Daoy (cell line): ENCODE measurements at regions not wholly inside any gene's neighbourhood (a gene's known extent, or its start where the extent isn't known, plus 50 kb on each side); places are given as distances from the start of the nearest gene placed in this dataset.
"Not testable (repeated sequence)": the region's sequence is repeated elsewhere in the genome, so short reads cannot be mapped to it uniquely, and the experiment has no call there.

ENCODE experiments used
- DNase-seq: peaks from one replicate; pipeline ENCODE4 v3.0.0-alpha.2; 2015; ENCODE audit warnings: low read depth

- no peak for DNase-seq
Observed at GRCh38 chrX:138931212-138931611, 219.7 kb upstream of the FGF13 start.

- DNase-seq, result no peak
Observed at GRCh38 chrX:138930583-138930945, 219.0 kb upstream of the FGF13 start.

DNA sequence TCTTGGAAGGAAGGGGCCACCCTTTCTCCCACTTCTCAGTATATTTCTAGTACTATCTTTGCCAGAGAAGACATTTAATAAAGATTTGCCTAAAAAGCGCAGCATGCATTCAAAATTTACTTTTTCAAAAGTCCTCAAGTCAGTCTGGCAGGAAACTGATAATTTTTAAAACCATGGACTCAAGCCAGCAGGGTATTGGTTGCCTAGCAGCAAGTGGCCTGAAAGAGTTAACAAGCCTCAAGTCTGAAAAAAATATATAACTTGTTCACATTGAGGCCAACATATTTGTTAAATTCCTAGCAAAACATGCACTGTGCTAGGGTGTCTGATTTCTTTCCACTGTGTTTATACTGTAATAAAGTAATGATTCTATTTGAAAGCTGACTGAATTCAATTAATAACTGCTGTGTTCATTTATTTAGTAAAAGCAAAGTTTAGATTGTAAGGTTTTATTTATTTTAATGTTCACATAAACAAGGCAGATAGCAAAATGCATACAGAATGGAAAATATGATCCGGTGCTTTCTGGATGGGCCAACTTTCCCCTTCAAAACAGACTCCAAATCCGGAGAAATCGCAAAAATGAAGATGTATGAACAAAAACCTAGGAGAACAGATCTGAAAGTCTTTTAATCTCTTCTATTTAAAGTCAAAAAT, 218.5 kb upstream of the FGF13 start:
- DNase-seq, result no peak

DNA sequence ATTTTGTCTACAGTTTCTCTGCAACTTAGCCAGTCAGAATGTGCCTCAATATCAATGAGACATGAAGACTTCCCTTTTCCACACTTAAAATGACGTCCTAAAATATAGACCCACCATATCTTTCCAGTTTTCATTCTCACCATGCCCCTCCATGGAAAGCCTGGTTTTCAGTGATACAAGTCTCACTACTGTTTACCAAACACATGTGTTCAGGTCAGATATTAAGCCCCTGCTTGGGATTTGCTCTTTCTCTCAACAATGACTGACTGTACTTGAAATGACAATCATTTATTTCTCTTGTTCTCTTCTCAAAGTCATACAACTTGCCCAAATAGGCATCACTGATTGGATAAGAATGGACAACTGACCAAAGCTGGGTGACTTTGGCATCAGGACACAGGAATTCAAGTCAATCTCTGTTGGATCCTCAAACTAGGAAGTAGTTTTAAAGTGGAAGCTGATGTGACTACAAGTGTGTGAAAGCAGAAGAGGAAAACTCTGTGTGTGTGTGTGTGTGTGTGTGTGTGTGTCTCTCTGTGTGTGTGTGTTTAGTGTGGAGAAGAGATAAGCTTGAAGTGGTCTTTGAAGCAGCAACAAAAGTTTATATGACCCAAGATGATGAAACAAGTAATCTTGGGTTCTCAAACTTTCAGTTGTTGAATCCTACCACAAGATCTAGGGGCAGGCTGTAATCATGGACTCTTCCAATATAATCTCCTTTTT, 217.4 kb upstream of the FGF13 start:
- no peak for DNase-seq

GRCh38 chrX:138925330-138925729, 213.8 kb upstream of the FGF13 start:
- peak; percentile 67 for DNase-seq

GRCh38 chrX:138923805-138924204, 212.3 kb upstream of the FGF13 start:
- no peak for DNase-seq

GRCh38 chrX:138921031-138921430, 209.5 kb upstream of the FGF13 start:
- DNase-seq, result no peak

GRCh38 chrX:138917781-138918180, 206.3 kb upstream of the FGF13 start:
- DNase-seq, result peak; percentile 3

- no peak for DNase-seq
Observed at GRCh38 chrX:138914767-138915166, 203.2 kb upstream of the FGF13 start.

- no peak for DNase-seq
Observed at GRCh38 chrX:138908577-138908976, 197.1 kb upstream of the FGF13 start.

GRCh38 chrX:138897621-138898492, 186.3 kb upstream of the FGF13 start:
- DNase-seq, result peak; percentile 40

DNA sequence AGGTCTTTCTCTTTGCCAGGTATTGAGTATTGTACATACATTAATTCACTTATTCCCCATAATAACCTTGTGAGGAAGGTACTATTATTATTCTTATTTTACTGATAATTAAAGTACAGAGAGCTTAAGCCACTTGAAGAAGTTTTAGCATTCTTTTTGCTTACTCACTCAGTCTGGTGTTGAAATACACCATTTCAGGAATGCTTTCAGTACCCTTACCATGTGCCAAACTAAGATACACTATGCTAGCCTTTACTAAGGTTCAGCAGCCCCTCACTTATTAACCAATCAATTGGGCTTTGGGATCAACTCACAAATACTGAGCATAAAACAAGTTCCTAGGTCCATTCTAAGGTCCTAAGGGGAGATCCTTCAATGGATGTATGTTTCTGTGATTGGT, 179.0 kb upstream of the FGF13 start:
- DNase-seq, result no peak

GRCh38 chrX:138889149-138889548, 177.6 kb upstream of the FGF13 start:
- no peak for DNase-seq

DNA sequence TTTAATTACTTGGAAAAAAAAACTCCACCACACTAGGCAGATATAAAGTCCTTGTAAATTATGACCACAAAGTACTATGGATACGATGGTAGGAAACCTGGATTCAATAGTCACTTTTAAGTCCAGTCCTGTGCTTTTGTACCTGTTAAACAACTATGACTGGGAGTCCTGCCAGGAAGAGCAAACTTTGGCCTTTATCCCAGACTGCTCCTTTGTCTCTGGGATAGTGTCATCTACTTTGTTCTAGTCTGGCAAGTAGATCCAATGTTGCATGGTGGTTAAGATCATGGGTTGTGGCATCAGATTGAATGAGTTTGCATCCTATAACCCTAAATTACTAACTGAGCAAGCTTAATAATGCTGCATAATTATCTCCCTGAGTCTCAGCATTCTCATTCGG, 175.3 kb upstream of the FGF13 start:
- peak; percentile 29 for DNase-seq

DNA sequence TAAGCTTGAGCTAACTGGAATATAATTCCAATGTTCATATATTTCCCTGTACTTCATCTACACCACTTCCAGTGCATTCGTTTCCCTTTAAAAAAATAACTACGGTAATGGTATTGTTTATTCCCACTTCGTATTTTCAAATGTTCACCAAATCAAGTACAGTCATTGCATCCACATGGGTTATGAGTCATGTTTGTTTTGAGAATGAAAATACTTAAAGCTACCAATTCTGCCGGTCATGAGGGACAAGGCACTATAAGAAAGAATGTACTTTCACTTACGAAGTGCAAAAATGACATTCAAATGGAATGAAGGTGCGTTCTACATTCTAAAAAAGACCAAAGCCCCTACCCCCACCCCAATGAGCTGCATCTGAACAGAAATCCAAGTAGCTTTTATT, 174.4 kb upstream of the FGF13 start:
- DNase-seq, result peak; percentile 15

GRCh38 chrX:138880293-138880692, 168.8 kb upstream of the FGF13 start:
- not testable (repeated sequence) for DNase-seq

- DNase-seq, result no peak
Observed at GRCh38 chrX:138877746-138878145, 166.2 kb upstream of the FGF13 start.

GRCh38 chrX:138875472-138875871, 164.0 kb upstream of the FGF13 start:
- DNase-seq, result no peak

- no peak for DNase-seq
Observed at GRCh38 chrX:138874271-138874935, 162.9 kb upstream of the FGF13 start.

DNA sequence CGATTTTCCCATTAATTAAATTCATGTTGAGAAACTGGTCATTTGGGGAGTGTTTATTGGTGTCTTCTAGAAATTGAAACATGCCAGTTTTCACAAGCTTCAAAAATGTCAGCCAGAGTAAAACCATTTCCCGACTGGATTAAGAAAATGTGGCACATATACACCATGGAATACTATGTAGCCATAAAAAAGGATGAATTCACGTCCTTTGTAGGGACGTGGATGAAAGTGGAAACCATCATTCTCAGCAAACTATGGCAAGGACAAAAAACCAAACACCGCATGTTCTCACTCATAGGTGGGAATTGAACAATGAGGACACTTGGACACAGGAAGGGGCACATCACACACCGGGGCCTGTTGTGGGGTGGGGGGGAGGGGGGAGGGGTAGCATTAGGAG, 162.1 kb upstream of the FGF13 start:
- not testable (repeated sequence) for DNase-seq

DNA sequence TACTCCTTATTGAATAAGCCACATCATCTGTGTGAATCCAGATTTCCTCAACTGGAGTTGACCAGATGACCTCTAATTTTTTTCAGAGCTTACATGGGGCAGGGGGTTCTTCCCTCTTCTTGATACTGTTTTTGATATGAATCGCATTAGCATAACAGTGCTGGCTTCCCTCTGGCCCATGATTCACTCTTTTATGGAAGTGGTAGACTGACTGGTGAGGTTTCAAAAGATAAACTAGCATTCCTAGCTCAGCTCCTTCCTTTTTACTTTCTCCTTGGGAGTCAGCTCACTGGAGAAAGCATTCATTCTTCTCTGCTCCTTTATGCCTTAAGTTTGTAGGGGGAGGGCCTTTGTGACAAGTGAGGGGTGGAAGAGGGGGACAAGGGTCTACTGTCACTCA, 161.0 kb upstream of the FGF13 start:
- no peak for DNase-seq

GRCh38 chrX:138871739-138872138, 160.2 kb upstream of the FGF13 start:
- no peak for DNase-seq
